ENCODE measurements at regions not wholly inside any gene's neighbourhood (a gene's known extent, or its start where the extent isn't known, plus 50 kb on each side); places are given as distances from the start of the nearest gene placed in this dataset.
"Not testable (repeated sequence)": the region's sequence is repeated elsewhere in the genome, so short reads cannot be mapped to it uniquely, and the experiment has no call there.

DNA sequence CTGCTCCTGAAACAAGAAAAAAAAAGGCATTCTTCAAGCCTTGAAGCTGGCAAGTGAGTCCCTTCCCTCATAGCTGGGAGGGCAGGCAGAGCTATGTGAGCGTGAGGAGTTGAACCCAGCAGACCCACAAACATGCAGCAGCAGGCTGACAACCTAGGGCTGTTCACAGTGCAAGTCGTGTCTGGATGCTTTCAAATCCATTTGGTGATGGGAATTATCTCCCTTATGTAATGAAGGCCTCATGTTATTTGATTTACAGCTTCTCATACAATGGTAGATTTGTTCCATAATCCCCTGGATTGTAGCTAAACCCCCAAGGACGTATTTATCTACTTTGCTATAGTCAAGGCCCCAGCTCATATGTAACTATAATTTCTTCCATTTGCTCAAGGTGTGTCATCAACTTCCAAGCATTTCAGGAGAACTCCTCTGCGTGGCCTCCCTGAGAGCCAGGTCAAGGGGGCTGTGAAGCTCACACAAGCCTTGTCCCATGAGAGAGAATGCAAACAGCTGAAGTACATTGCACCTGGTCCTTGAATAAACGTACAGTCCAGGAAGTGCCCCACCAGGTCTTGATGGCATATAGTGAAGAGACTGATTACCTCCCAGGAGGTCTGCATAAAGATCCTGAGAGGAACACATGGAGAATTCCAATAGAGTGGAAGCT, 124.8 kb upstream of the SLC1A3 start:
- DNase-seq (ENCODE audit: low read depth) = no peak

DNA sequence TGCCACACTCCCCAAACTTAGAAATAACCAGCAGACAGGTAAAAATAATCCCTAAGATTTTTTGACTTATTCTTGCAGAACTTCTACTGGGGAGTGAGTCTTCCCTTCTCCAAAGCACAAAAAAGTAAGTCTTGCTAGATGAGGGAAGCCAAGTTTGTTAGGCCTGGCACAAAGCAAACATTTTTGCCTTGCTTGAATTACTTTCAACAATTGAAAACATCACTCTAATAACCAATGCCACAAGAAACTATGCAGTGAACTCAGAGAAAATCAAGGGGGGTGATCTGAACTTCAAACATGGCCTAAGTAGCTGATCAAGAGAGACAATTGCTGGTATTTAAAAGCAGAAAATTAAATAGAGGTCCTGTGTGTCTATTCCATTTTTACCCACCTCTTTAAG, 123.6 kb upstream of the SLC1A3 start:
- DNase-seq (ENCODE audit: low read depth) = no peak

DNA sequence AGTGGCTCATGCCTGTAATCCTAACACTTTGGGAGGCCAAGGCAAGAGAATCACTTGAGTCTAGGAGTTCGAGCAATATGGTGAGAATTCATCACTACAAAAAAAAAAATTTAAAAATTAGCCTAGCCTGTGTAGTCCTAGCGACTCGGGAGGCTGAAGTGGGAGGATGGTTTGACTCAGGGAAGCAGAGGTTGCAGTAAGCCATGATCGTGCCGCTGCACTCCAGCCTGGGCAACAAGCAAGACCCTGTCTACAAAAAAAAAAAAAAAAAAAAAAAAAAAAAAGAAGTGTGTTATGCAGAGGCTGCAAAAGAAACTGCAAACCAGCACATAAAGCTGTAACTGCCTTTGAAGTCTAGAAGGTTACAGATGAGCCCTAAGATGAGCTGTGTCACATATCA, 116.9 kb upstream of the SLC1A3 start:
- DNase-seq (ENCODE audit: low read depth) = no peak

DNA sequence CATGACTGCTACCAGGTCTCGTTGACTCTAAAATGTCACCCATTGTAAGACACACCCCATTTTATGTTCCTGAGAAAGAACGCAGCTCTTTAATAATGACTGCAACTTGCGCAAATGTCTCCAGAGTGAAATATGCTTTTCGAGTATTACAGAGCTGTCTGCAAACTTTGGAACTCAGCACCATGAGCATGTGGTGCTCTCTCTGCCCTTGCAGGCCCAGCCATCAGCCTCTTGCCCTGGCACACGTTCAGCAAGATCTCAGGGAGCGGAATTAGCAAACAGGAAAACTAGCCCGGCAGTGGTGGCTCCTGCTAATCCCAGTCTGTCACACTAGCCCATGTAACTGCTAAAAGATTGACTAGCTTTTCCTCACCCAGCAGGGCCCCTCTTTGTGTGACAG, 114.5 kb upstream of the SLC1A3 start:
- DNase-seq (ENCODE audit: low read depth) = no peak

DNA sequence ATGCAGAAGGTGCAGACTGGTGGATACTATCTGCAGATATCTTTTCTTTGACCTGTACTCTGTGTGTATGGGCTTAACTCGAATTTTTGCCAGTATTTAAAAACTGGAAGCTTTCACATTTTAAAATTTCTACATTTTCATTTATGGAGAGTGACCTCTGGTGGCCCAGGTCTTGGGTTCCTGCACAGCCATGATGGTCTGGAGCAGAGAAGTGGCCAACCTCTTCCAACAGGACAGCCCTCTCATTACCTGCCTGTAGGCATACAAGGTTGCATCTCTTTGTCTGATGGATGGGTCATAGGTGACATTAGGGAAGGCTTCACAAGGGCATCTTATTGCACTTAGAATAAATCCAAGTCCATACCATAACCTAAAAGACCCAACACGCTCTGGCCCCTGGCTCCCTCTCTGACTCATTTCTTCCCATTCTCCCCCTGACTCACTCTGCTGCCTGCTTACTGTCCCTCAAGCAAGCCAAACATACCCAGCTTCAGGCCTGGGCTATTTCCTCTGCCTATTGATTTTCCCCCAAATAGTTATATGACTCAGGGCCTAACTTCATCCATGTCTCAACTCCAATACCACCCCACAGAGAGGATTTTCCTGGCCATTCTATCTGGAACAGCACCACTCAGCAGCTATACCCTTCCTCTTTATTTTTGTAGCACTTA, 113.3 kb upstream of the SLC1A3 start:
- DNase-seq (ENCODE audit: low read depth) = peak; percentile 35

DNA sequence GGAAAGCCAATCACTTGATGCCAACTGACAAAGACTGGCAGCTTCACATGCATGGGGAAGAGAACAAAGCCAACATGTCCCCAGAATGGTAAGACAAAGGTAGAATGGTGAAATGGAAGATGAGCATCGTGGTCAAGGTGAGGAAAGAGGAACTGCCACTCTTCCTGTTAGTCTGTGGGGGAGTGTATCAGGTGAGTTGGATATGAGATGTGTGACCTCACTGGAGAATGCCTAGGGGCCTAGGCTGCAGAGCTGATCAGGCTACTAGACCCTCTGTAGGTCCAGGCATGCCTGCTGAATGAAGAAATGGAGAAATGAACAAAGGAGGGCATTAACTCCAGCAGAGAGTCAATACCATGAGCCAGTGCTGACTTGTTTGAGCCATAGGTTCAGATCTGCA, 112.4 kb upstream of the SLC1A3 start:
- DNase-seq (ENCODE audit: low read depth) = no peak

DNA sequence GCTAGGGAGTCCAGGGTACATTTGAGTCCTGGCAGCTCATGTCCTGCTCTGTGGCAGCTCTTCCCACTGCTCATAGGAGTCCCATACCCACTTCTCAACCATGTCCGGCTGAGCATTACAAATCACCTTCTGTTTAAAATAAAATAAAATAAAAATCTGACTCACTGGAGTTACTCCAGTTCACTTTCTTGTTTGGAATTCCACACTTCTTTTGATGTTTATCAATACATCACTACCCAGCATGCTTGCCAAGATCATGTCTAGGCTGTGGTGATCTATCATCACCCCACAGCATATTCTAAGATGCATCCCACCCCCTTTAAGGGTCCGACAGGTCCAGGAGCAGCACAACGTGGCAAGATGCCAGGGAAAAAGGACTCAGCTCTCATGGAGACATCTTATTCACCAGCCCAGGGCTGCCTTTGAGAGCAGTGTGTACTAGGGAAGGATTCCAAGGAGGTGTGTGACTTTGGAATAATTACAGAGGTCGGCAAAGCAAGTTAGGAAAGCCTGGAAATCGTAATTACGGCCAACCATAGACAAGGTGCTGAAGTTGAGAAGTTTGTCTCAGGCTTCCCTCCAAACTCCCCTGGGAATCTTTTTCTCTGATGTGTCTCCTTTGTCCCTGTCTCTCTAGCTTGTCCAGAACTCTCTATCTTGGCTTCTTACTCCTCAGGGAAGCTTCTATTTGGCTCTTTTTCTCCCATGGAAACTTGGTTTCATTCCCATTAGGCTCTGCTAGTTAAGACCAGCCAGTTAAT, 111.4 kb upstream of the SLC1A3 start:
- no peak for DNase-seq (ENCODE audit: low read depth)

DNA sequence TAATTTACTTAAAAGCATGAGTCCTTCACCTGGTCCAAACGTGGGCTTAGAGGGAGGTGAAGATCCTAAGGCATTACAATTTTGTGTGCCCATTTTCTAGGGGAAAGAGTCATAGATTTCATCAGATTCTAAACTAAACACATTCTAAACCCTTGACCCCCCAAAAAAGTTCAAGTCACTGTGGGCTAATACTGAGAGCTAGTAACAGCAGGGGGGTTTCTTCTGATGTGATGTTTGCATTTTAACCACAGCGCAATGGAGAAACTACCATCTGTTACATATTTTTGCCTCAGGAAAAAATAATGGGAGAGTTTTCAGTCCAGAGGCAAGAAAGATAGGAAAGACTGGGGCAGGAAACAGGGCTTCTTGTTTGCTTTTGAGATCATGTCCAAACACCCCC, 110.8 kb upstream of the SLC1A3 start:
- no peak for DNase-seq (ENCODE audit: low read depth)

DNA sequence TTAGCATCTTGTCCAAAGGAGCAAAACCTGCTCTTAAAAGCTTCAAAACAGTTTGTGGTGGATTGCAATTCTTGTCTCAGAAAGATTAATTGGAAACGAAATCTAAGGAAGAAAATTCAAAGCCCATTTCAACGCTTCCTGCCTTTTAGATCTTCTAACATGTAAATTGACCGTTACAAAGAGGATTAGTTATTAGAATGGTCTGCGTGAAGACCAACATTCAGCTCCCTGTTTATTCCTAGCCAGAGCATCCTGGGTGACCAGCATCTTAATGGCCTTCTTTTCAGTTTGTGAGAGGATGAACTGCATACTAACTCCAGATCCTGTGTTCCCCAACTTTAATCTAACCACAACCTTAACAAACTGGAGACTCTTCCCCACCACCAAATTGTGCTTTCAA, 109.9 kb upstream of the SLC1A3 start:
- no peak for DNase-seq (ENCODE audit: low read depth)

DNA sequence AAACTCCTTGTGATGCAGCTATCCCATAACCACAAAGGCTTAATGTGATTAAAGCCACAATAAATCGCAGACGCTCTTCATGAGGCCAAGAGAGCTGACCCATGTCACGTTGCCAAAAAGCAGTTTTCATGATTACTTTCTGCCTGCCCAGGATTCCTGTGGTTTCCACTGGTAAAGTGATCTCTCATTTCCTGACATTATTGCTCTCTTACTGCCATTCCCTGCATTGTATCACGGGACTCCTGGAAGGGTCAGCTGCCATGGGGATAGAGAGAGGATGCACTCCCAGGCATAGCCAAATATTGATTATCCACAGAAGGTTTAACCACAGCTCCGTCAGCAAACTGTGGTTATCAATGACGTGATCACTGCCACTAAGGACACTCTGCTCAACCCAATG, 103.8 kb upstream of the SLC1A3 start:
- DNase-seq (ENCODE audit: low read depth) = peak; percentile 91

DNA sequence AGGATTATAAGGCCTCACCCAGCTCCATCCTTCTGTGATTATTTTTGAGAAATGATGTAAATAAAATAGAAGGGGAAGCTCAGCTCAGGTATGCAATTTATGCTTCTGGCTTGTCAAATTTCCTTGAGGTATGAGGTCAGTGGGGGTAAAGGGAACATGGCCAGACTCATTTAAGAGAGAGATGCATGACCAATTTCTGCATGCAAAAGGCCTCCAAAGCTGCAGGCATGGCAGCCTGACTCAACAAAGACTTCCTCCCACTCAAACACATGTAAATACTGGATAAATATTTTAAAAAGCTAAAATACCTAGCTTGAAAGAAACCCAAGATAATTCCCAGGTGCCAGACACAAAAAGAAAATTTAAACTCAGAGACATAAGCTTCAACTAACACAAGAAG, 101.4 kb upstream of the SLC1A3 start:
- no peak for DNase-seq (ENCODE audit: low read depth)

DNA sequence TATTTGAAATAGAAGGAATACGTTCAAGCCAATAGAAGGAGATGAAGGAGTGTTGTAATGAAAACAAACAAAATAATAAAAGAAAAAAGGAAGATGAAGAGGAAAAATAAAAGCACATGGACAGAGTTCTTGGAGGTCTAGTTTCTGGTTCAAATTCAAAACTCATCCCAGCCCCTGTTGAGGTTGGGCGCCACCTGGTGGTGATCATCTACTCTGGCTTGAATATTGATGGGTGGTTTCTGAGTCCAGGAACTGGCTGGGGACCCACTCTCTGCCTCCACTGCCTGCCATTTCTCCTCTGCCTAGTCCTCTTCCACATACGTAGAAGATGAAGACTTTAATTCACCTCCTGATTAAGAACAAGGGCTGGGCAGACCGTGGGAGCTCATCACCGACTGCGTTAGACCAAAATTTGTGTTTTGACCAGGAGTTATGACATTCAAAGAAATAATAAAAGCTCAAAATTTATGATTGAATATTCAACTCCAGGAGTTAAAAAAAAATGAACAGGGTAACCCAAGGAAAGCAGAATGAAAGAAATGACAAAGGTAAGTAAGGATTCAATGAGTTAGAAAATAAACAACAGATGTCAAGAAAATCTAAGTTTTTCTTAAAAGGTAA, 99.0 kb upstream of the SLC1A3 start:
- peak; percentile 59 for DNase-seq (ENCODE audit: low read depth)

DNA sequence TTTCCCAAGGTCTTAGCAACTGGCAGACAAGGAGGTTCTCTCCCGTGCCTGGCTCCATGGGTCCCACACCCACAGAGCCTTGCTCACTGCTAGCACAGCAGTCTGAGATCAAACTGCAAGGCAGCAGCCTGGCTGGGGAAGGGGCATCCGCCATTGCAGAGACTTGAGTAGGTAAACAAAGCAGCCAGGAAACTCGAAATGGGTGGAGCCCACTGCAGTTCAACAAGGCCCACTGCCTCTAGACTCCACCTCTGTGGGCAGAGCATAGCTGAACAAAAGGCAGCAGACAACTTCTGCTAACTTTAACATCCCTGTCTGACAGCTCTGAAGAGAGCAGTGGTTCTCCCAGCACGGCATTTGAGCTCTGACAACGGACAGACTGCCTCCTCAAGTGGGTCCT, 98.1 kb upstream of the SLC1A3 start:
- not testable (repeated sequence) for DNase-seq (ENCODE audit: low read depth)

DNA sequence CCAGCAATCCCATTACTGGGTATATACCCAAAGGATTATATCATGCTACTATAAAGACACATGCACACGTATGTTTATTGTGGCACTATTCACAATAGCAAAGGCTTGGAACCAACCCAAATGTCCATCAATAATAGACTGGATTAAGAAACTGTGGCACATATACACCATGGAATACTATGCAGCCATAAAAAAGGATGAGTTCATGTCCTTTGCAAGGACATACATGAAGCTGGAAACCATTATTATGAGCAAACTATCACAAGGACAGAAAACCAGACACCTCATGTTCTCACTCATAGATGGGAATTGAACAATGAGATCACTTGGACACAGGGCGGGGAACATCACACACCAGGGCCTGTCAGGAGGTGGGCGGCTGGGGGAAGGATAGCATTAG, 92.8 kb upstream of the SLC1A3 start:
- DNase-seq (ENCODE audit: low read depth) = not testable (repeated sequence)

DNA sequence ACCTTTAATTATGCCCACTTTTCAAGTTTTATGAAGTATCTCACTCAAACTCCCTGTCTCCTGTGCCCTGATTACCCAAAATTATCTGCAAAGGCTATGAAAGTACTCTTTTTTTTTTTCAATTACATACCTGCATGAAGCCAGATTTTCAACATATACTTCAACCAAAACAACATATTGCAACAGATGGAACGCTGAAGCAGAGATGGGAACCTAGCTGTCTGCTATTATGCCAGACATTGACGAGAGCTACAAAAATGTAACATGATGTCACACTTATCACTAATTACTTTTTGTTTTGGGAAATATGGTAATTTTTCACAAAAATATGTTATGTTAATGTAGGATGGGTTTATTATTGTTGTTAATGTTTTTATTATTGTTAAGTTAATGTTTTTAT, 86.5 kb upstream of the SLC1A3 start:
- DNase-seq (ENCODE audit: low read depth) = no peak

DNA sequence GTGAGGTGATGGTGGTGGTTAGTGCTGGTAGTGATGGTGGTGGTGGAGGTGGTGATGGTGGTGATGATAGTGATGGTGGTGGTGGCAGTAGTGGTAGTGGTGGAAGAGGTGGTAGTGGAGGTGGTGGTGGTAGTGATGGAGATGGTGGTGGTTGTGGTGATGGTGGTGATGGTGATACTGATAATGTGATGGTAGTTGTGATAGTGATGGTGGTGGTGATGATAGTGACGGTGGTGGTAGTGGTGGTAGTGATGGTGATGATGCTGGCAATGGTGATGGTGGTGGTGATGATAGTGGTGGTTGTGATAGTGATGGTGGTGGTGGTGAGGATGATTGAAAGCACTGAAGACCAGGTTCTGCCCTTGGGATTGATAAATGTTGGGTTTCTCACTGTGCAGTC, 85.2 kb upstream of the SLC1A3 start:
- DNase-seq (ENCODE audit: low read depth) = no peak

DNA sequence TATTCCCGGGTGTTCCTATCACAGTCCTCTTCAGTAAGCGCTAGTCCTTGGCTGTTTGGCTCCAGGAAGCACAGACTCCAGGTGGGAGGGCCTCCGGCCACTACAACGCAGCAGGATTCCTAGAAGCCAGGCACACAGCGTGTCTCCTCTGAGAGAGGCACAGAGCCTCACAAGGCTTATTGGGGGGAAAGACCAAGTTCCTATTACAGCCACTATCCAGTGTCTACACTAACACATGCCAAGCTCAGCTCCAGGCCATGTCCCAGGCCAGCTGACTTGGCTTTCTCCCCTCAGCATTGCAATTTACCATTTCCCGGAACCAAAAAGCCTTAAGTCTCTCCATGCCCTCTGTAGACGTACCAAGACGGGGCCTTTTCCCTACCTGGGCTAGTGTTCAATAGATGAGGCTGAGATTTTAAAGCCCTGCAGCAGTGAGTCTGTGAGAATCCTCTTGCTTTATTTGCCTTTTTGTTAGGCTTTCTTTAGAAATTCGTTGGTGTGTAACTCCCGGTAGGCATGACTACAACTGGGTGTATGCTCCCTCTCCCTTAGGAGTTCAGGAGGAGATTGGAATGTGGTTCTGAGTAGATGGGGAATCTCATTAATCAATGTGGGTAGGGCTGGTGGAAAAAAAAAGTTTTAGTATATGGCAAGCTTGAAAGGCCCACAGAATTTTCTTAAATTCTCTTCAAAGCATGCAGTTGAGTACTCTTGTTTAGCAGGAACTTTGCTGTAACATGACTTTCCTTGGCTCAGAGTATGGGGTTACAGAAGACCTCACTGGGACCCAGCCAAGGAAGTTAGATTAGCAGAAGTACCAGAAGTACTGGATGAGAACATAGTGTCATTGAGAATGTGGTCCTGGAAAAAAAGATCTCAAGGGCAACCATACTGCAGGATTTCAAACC, 84.3 kb upstream of the SLC1A3 start:
- DNase-seq (ENCODE audit: low read depth) = no peak

DNA sequence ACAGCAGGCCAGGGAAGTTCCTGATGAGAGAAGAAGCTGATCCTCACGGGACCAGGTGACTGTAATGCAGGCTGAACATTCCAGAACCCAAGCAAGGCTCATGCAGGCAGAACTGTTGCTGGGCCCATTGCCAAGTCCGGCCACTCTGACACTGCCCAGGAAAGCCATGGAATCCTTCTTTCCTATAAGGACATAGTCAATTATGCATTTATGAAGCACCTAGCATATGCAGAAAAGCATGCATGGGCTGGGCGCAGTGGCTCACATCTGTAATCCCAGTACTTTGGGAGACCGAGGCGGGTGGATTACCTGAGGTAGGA, 83.7 kb upstream of the SLC1A3 start:
- no peak for DNase-seq (ENCODE audit: low read depth)

DNA sequence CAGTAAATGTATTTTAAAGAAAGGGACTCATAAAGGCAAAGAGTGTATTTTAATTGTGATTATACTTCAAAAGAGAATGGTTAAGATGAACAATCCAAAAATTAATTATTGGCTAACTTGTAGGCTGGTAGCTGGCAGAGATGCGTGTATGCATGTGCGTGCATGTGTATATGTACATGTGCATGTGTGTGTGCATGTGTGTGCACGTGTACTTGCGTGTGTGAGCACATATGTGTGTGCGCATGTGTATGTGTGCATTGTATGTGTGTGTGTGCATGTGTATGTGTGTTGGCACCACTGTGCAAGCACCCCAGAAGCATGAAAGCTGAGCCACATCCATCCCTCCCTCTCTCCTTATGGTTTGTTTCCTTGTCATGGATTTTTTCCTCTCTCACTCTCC, 83.0 kb upstream of the SLC1A3 start:
- DNase-seq (ENCODE audit: low read depth) = no peak

DNA sequence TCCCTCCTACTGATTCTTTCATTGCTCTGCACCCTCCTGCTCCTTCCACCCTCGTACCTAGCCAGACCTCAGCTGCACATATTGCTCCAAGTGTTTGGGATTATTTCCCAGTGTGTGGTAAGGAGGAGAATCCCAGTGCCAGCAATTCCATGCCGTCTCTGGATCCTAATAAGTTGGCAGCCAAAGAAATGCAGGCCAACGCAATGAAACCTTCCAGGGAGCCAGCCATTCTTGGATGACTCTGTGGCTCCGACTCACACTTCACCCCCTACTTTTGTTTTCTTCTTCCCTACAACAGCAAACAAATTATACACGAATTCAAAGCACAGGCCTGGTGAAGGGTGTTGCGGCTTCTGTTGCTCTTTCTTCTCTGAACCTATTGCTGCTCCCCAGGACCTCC, 82.5 kb upstream of the SLC1A3 start:
- DNase-seq (ENCODE audit: low read depth) = no peak

DNA sequence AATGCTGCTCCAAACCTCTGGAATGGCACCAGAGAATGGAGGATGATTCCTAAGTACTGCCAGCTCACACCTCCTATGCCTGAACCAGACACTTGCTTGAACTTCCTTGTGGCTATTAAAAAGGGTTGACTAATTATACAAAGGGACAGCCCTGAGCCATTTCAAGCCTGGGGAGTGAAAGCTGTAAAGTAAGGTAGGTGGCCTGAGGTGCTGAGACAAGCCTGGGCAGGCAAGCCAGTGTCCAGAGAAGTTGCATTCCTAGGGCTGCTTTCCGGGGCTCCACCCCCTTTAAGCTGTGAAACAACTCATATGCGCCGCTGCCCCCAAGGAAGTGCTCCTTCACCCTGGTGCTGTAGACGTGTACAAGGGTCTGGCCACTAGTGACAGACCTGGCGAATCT, 79.9 kb upstream of the SLC1A3 start:
- DNase-seq (ENCODE audit: low read depth) = no peak

DNA sequence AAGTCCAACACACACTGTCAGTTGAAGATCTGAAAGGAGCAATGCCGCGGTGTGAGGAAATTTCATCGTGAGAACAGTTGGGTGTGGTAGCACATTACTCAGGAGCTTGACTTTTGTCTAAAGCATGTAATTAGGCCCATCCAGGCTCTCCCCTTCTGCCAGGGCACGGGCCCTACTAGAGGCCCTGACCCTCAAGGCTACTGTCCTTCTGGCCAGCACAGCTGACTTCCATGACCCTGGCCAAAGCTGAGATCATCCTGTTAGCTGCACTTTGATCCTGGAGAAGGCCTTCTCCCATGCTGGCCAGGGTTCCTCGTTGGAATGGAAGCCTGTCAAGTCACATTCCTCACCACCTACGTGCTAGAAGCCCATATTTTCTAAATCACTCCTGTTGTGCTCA, 77.8 kb upstream of the SLC1A3 start:
- no peak for DNase-seq (ENCODE audit: low read depth)

All from iris pigment epithelial cell (primary cell).